Body of pancreas (tissue), 4 donors: ENCODE measurements at regions not wholly inside any gene's neighbourhood (a gene's known extent, or its start where the extent isn't known, plus 50 kb on each side); places are given as distances from the start of the nearest gene placed in this dataset.

ENCODE experiments used
- ATAC-seq: fragments of 150-250 bp; one replicate; pipeline ENCODE4 v1.9.1; 2016
- DNase-seq, 4 donors: peaks; one replicate each; pipeline ENCODE4 v3.0.0-alpha.2; 2019
- H3K27ac ChIP-seq, 4 donors: fragments of 200-600 bp; sonication (generic); 1 replicate in 3 of 4; 2 replicates in 1 of 4; pipeline versions ENCODE4 v1.5.1 to v1.6.1; 2016 to 2019; ENCODE audit warnings: mild to moderate bottlenecking in 1 of 4, mixed read lengths in 1 of 4, moderate library complexity in 1 of 4
- H3K27me3 ChIP-seq, 2 donors: fragments of 200-600 bp; sonication (generic); one replicate each; pipeline ENCODE4 v1.6.0; 2016; ENCODE audit warnings: mild to moderate bottlenecking in 1 of 2
- H3K36me3 ChIP-seq, 2 donors: fragments of 200-600 bp; sonication (generic); replicated peaks in 1 of 2; 2 replicates each; pipeline ENCODE4 v1.5.1; 2016; ENCODE audit warnings: low read depth in 2 of 2; ENCODE audit not compliant: insufficient read depth in 1 of 2
- H3K4me1 ChIP-seq: fragments of 200-600 bp; sonication (generic); one replicate; pipeline ENCODE4 v1.6.0; 2016
- H3K4me3 ChIP-seq, 2 donors: fragments of 200-600 bp; sonication (generic); 1 replicate in 1 of 2; 2 replicates in 1 of 2; pipeline ENCODE4 v1.5.1; 2016 to 2019
- H3K9me3 ChIP-seq, 3 donors: fragments of 200-600 bp; sonication (generic); 1 replicate in 2 of 3; 2 replicates in 1 of 3; pipeline ENCODE4 v1.5.1; 2016
- POLR2A ChIP-seq, 3 donors: fragments of 450-650 bp; IDR thresholded peaks; one replicate each; pipeline ENCODE4 v1.6.1; 2016; ENCODE audit warnings: antibody characterized with exemption in 3 of 3, mild to moderate bottlenecking in 2 of 3
- WGBS, 2 donors: methylation state at CpG; one replicate each; pipeline ENCODE4 v1.1.5; 2017; 5-methylcytosine and 5-hydroxymethylcytosine counted together
- intact Hi-C: fragments of 100-400 bp; cut with DNase I; formaldehyde crosslinking; loops from one replicate; pipeline ENCODE4 v1.15.1; 2023
- TF ChIP-seq, protein P1 (sequence below), 7 experiments: fragments of 450-650 bp in 4 of 7; fragments of 200-600 bp in 3 of 7; sonication (generic) in 3 of 7; IDR thresholded peaks; one replicate each; pipeline ENCODE4 v1.5.1; 2016 to 2019; ENCODE audit warnings: antibody characterized with exemption in 7 of 7

DNA sequence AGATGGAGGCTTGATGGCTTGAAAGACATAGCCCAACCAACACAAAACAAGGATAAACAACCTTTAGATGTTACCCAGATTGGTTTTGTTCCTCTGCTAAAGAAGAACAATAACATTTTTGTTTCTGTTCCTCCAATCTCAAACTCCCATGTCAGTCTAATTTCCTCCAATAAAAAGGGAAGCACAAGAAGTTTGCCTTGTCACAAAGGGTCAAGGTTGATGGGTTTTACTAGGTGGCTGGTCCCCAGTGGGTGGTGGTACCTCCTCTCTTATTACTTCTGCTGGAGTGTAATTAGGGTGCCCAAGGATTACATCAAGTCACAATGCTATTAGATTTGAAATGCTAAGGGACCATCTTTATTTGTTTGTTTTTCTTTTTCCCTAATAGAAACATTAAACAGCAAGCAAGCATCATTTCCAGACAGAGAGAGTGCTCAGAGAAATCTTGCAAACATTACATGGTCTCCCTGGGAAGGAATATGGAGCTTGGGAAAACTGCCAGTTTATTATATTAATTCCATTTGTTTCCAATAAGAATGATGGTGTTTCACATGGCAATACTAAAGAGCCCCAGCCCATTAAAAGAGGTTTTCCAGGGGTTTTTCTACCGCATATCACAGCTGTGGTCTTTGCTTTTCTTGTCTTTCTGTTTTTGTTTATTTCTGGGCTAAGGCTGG, 78.3 kb upstream of the AOAH start:
- TF ChIP-seq, protein P1, sequence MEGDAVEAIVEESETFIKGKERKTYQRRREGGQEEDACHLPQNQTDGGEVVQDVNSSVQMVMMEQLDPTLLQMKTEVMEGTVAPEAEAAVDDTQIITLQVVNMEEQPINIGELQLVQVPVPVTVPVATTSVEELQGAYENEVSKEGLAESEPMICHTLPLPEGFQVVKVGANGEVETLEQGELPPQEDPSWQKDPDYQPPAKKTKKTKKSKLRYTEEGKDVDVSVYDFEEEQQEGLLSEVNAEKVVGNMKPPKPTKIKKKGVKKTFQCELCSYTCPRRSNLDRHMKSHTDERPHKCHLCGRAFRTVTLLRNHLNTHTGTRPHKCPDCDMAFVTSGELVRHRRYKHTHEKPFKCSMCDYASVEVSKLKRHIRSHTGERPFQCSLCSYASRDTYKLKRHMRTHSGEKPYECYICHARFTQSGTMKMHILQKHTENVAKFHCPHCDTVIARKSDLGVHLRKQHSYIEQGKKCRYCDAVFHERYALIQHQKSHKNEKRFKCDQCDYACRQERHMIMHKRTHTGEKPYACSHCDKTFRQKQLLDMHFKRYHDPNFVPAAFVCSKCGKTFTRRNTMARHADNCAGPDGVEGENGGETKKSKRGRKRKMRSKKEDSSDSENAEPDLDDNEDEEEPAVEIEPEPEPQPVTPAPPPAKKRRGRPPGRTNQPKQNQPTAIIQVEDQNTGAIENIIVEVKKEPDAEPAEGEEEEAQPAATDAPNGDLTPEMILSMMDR (IDR thresholded peaks at IDR 0.05) = no peak
- TF ChIP-seq POLR2A (IDR thresholded peaks at IDR 0.05) = no peak
- no peak for DNase-seq
- no peaks in the 10 kb centered on the region for H3K27me3 ChIP-seq
- intact Hi-C loops = no loop called here
- no peak overlapping the region for H3K4me3 ChIP-seq
- H3K27ac ChIP-seq = no peak overlapping the region
- no peak for ATAC-seq
- WGBS, 2 donors = 76% methylated on average over 1 of the region's 1 CpG
- H3K4me1 ChIP-seq = no peaks in the 10 kb centered on the region
- H3K36me3 ChIP-seq = no peaks in the 10 kb centered on the region
- H3K9me3 ChIP-seq = no peaks in the 10 kb centered on the region

DNA sequence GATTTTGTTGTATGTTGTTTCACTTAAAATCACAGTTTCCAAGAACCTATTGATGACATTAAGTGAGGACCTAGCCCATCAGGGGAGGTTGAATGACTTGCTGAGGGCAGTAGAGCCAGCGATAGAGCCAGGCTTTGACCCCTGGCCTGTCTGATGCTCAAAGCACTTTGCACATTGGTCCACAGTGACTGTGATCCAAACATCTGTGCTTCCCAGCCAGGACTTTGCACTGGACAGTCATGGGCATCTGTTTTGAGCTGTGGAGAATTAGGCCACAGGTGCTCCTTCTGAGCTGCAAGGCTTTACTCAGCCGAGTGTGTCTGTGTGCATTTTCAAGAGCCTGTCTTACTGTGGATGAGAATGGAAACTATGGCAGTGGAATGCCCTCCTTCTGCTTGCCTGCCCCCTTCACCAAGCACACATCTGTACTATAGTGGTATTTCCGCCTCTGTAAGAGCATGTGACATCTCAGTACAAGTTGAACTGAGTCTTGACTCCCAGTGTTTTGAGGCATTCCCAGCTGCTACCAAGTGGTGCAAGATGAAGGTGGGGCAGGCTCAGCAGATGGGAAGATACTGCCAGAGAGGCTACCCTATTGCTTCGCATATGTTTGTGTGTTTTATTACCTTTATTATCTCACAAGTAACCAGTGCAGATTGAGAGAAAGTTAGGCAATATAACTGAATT, 72.7 kb upstream of the AOAH start:
- WGBS, 2 donors = 73 to 83% methylated on average over 3 to 4 of the region's 4 CpGs
- no peaks in the 10 kb centered on the region for H3K36me3 ChIP-seq
- peak overlapping the region in 1 of 4 donors; percentile 45 for H3K27ac ChIP-seq
- no peaks in the 10 kb centered on the region for H3K27me3 ChIP-seq
- DNase-seq = no peak
- H3K4me1 ChIP-seq = peaks cover 29% of the 10 kb centered on the region
- intact Hi-C loops = no loop called here
- TF ChIP-seq, protein P1 (IDR thresholded peaks at IDR 0.05) = no peak
- no peak for TF ChIP-seq POLR2A (IDR thresholded peaks at IDR 0.05)
- no peak for ATAC-seq
- H3K9me3 ChIP-seq = no peaks in the 10 kb centered on the region
- no peak overlapping the region for H3K4me3 ChIP-seq

DNA sequence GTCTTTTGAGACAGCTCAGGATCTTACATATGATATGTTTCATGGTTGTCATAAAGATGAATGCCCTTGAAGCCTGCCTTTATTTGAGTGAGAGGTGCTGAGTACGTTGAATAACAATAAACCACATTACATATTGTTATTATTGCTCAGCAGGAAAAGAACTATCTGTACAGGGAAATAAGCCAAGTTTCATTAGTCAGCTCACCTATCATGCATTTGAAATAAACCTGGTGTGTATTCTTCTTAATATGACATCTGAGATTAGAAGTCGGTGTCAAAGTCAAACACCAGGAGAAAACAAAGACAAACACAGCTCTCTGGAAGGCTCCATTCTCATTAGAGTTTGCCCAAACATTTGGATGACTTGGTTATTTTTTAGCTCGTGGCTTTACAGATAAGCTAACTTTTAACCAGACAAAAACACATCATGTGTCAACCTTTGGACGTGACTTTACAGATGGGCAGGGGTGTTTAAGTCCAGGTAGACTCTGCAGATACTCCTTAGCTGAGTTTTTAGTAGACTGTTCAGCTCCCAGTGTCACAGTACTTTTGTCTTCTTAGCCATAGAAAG, 71.2 kb upstream of the AOAH start:
- Histone ChIP-seq H3K27me3 (no peaks in the 10 kb centered on the region), H3K4me1 (peaks cover 29% of the 10 kb centered on the region), H3K36me3 (no peaks in the 10 kb centered on the region), H3K27ac (peak overlapping the region in 2 of 4 donors; percentile 40 to 45), H3K9me3 (no peaks in the 10 kb centered on the region), H3K4me3 (no peak overlapping the region)
- WGBS, 2 donors = 12 to 25% methylated on average over 4 of the region's 4 CpGs
- TF ChIP-seq POLR2A (IDR thresholded peaks at IDR 0.05) = no peak
- TF ChIP-seq, protein P1 (IDR thresholded peaks at IDR 0.05) = no peak
- DNase-seq = no peak
- ATAC-seq = peak; percentile 66
- intact Hi-C loops = no loop called here

DNA sequence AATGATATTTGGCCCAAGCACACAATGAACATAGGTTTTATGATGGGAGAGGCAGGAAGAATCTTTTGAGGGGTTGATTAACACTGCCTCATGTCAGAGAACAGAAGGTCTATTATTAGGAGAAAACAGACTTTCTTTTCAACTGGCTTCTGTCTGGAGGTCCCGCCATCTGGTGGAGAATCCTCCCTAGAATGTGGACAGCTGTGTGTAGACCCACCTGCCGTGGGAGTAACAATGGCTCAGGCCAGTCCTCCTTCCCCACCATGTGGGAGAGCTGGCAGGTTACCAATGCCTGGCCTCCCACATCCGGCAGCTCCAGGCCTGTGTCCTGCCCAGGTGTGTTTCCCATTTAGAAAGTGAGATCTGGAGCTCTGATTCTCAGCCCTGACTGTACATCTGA, 70.4 kb upstream of the AOAH start:
- Histone ChIP-seq H3K9me3 (no peaks in the 10 kb centered on the region), H3K4me1 (peaks cover 33% of the 10 kb centered on the region), H3K4me3 (no peak overlapping the region), H3K27ac (peak overlapping the region in 3 of 4 donors; percentile 24 to 53 (median 40)), H3K27me3 (no peaks in the 10 kb centered on the region), H3K36me3 (no peaks in the 10 kb centered on the region)
- ATAC-seq (no peak), DNase-seq (peak in 3 of 4 donors; percentile 21 to 35 (median 28))
- TF ChIP-seq, protein P1 (IDR thresholded peaks at IDR 0.05) = no peak
- no peak for TF ChIP-seq POLR2A (IDR thresholded peaks at IDR 0.05)
- WGBS, 2 donors = 58 to 59% methylated on average over 3 of the region's 3 CpGs
- intact Hi-C loops = no loop called here
